H9 (cell line): ENCODE measurements at regions not wholly inside any gene's neighbourhood (a gene's known extent, or its start where the extent isn't known, plus 50 kb on each side); places are given as distances from the start of the nearest gene placed in this dataset.

Experiments
- DNase-seq: peaks from one replicate; pipeline ENCODE4 v3.0.0-alpha.2; 2017
- H2AFZ ChIP-seq: one replicate; pipeline ENCODE4 v1.6.1; 2013; ENCODE audit warnings: mild to moderate bottlenecking, low read length, control low read depth, moderate library complexity
- H2AK5ac ChIP-seq: 2 replicates; pipeline ENCODE4 v1.6.1; 2013; ENCODE audit warnings: low read length, control low read depth, mixed read lengths; ENCODE audit not compliant: insufficient read length
- H2BK120ac ChIP-seq: one replicate; pipeline ENCODE4 v1.6.1; 2013; ENCODE audit warnings: low read depth, mild to moderate bottlenecking, low read length, control low read depth, inconsistent platforms; ENCODE audit not compliant: poor library complexity, severe bottlenecking
- H2BK12ac ChIP-seq: 2 replicates; pipeline ENCODE4 v1.6.1; 2013; ENCODE audit warnings: low read length, control low read depth, mixed read lengths, low read depth; ENCODE audit not compliant: insufficient read length
- H2BK15ac ChIP-seq: 2 replicates; pipeline ENCODE4 v1.6.1; 2013; ENCODE audit warnings: low read depth, low read length, control low read depth
- H2BK20ac ChIP-seq: one replicate; pipeline ENCODE4 v1.6.1; 2013; ENCODE audit warnings: low read depth, mild to moderate bottlenecking, low read length, control low read depth, inconsistent platforms; ENCODE audit not compliant: poor library complexity, severe bottlenecking
- H2BK5ac ChIP-seq: 2 replicates; pipeline ENCODE4 v1.6.1; 2013; ENCODE audit warnings: low read length, control low read depth, mixed read lengths; ENCODE audit not compliant: insufficient read length
- H3K14ac ChIP-seq: 2 replicates; pipeline ENCODE4 v1.6.1; 2013; ENCODE audit warnings: low read length, control low read depth; ENCODE audit not compliant: insufficient read depth
- H3K18ac ChIP-seq: 2 replicates; pipeline ENCODE4 v1.6.1; 2013; ENCODE audit warnings: low read depth, mild to moderate bottlenecking, mixed read lengths, low read length, control low read depth; ENCODE audit not compliant: insufficient read length
- H3K23ac ChIP-seq: 2 replicates; pipeline ENCODE4 v1.6.1; 2013; ENCODE audit warnings: low read length, control low read depth, mixed read lengths, low read depth; ENCODE audit not compliant: insufficient read length
- H3K23me2 ChIP-seq: 2 replicates; pipeline ENCODE4 v1.6.1; 2013; ENCODE audit warnings: low read depth, mild to moderate bottlenecking, mixed read lengths, low read length, control low read depth; ENCODE audit not compliant: insufficient read length, poor library complexity, severe bottlenecking
- H3K27ac ChIP-seq: 2 replicates; pipeline ENCODE4 v1.5.1; 2013; ENCODE audit warnings: low read length, control low read depth, mixed read lengths, low read depth; ENCODE audit not compliant: insufficient read length
- H3K27me3 ChIP-seq: 2 replicates; pipeline ENCODE4 v1.6.1; 2013; ENCODE audit warnings: low read length, control low read depth, inconsistent platforms; ENCODE audit not compliant: insufficient read depth
- H3K4ac ChIP-seq: 2 replicates; pipeline ENCODE4 v1.6.1; 2013; ENCODE audit warnings: low read depth, mild to moderate bottlenecking, control low read depth, inconsistent platforms, low read length, moderate library complexity
- H3K4me1 ChIP-seq: 2 replicates; pipeline ENCODE4 v1.6.1; 2013; ENCODE audit warnings: low read length, control low read depth, inconsistent platforms; ENCODE audit not compliant: insufficient read depth
- H3K4me2 ChIP-seq: 2 replicates; pipeline ENCODE4 v1.6.1; 2013; ENCODE audit warnings: low read length, control low read depth, mixed read lengths; ENCODE audit not compliant: insufficient read length, insufficient read depth
- H3K56ac ChIP-seq: 2 replicates; pipeline ENCODE4 v1.6.1; 2013; ENCODE audit warnings: low read depth, mild to moderate bottlenecking, mixed read lengths, low read length, control low read depth; ENCODE audit not compliant: insufficient read length
- H3K79me1 ChIP-seq: 2 replicates; pipeline ENCODE4 v1.6.1; 2013; ENCODE audit warnings: low read depth, mild to moderate bottlenecking, moderate library complexity, low read length, control low read depth, inconsistent platforms; ENCODE audit not compliant: insufficient read depth, poor library complexity, severe bottlenecking
- H3K79me2 ChIP-seq: 2 replicates; pipeline ENCODE4 v1.6.1; 2013; ENCODE audit warnings: low read length, control low read depth, inconsistent platforms; ENCODE audit not compliant: insufficient read depth
- H3K9ac ChIP-seq: 2 replicates; pipeline ENCODE4 v1.6.1; 2013; ENCODE audit warnings: low read length, control low read depth, mixed read lengths; ENCODE audit not compliant: insufficient read length; ENCODE audit errors: extremely low read depth
- H3K9me3 ChIP-seq: one replicate; pipeline ENCODE4 v1.6.1; 2013; ENCODE audit warnings: low read depth, low read length, inconsistent platforms; ENCODE audit not compliant: control insufficient read depth
- H3T11ph ChIP-seq: one replicate; pipeline ENCODE4 v1.6.1; 2013; ENCODE audit warnings: mild to moderate bottlenecking, low read length, control low read depth, inconsistent platforms
- H4K20me1 ChIP-seq: one replicate; pipeline ENCODE4 v1.6.1; 2013; ENCODE audit not compliant: control insufficient read depth, insufficient read length, insufficient read depth
- H4K5ac ChIP-seq: 2 replicates; pipeline ENCODE4 v1.6.1; 2013; ENCODE audit warnings: low read depth, mild to moderate bottlenecking, mixed read lengths, low read length, control low read depth; ENCODE audit not compliant: insufficient read length
- H4K8ac ChIP-seq: replicated peaks from 2 replicates; pipeline ENCODE4 v1.6.1; 2013; ENCODE audit warnings: low read length, control low read depth, mixed read lengths, low read depth; ENCODE audit not compliant: insufficient read length
- H4K91ac ChIP-seq: 2 replicates; pipeline ENCODE4 v1.6.1; 2013; ENCODE audit warnings: low read depth, mild to moderate bottlenecking, moderate library complexity, mixed read lengths, low read length, control low read depth; ENCODE audit not compliant: insufficient read length
- H3K27ac Mint-ChIP-seq, 3 experiments: 2 replicates in 2 of 3; 3 replicates in 1 of 3; pipeline ENCODE4 v1.8.0; 2020 to 2021; ENCODE audit warnings: mixed read lengths in 3 of 3, mild to moderate bottlenecking in 1 of 3, moderate library complexity in 1 of 3
- H3K27me3 Mint-ChIP-seq: 2 replicates; pipeline ENCODE4 v1.8.0; 2021; ENCODE audit warnings: low read depth, mild to moderate bottlenecking, moderate library complexity, mixed read lengths
- H3K36me3 Mint-ChIP-seq, 3 experiments: 2 replicates in 2 of 3; 3 replicates in 1 of 3; pipeline ENCODE4 v1.8.0; 2020 to 2021; ENCODE audit warnings: low read depth in 3 of 3, mixed read lengths in 3 of 3; ENCODE audit not compliant: insufficient read depth in 1 of 3
- H3K4me1 Mint-ChIP-seq, 2 experiments: 2 replicates each; pipeline ENCODE4 v1.8.0; 2020; ENCODE audit warnings: mixed read lengths in 2 of 2
- H3K4me3 Mint-ChIP-seq, 2 experiments: 2 replicates in 1 of 2; 3 replicates in 1 of 2; pipeline ENCODE4 v1.8.0; 2020 to 2021; ENCODE audit warnings: mild to moderate bottlenecking in 2 of 2, mixed read lengths in 2 of 2, moderate library complexity in 1 of 2
- H3K9me3 Mint-ChIP-seq, 2 experiments: 2 replicates in 1 of 2; 3 replicates in 1 of 2; pipeline ENCODE4 v1.8.0; 2020; ENCODE audit warnings: mild to moderate bottlenecking in 2 of 2, mixed read lengths in 2 of 2, moderate library complexity in 1 of 2
- CTCF ChIP-seq: fragments of 200-600 bp; sonication (generic); conservative IDR thresholded peaks from 3 replicates; pipeline ENCODE4 v1.8.0; 2021; ENCODE audit warnings: antibody characterized with exemption, mild to moderate bottlenecking
- WGBS: extraction: QIAGEN DNeasy Blood & Tissue Kit; methylation state at CpG from one replicate; pipeline ENCODE4 v1.1.7; 2013; ENCODE audit warnings: missing lambda C conversion rate, low lambda C conversion rate, mixed read lengths; ENCODE audit not compliant: insufficient read length; ENCODE audit errors: extremely low coverage; 5-methylcytosine and 5-hydroxymethylcytosine counted together

DNA sequence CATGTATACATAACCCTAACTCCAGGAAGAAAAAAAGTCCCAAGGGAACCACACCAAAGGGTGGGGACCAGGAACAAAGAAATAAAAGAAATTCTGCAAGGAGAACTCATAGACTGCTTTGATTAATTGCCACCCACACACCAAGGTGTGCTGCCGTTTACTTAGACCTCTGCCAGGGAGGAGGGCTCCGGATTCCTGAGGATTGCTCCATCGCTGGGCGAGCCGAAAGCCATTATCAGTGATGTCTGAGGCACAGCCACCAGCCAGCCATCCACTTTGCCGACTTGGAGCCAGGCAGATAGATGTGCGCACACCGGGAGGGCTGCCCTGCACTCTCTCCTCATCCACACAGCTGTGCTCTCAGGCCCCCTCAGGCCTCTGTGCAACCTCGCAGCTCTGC, 272.7 kb upstream of the FOXQ1 start:
- Histone ChIP-seq H2BK20ac (no peak overlapping the region), H3K4ac (no peak overlapping the region), H3K4me2 (no peak overlapping the region), H4K8ac (no peak overlapping the region), H3K14ac (no peak overlapping the region), H2AFZ (no peak overlapping the region), H2AK5ac (no peak overlapping the region), H3K23ac (no peak overlapping the region), H3T11ph (no peak overlapping the region), H3K56ac (no peak overlapping the region), H3K27ac (no peak overlapping the region), H2BK120ac (no peak overlapping the region), H3K9ac (no peak overlapping the region), H3K79me1 (no peaks in the 10 kb centered on the region), H4K5ac (no peak overlapping the region), H2BK15ac (no peak overlapping the region), H3K79me2 (no peaks in the 10 kb centered on the region), H3K23me2 (no peaks in the 10 kb centered on the region), H3K18ac (no peak overlapping the region), H3K4me1 (no peaks in the 10 kb centered on the region), H3K9me3 (no peaks in the 10 kb centered on the region), H4K91ac (no peak overlapping the region), H4K20me1 (no peaks in the 10 kb centered on the region), H2BK12ac (no peak overlapping the region), H2BK5ac (no peak overlapping the region), H3K27me3 (no peaks in the 10 kb centered on the region)
- TF ChIP-seq CTCF, result no peak
- Mint-ChIP-seq H3K4me3 (no peak overlapping the region), H3K36me3 (no peaks in the 10 kb centered on the region), H3K27ac (no peak overlapping the region), H3K27me3 (peaks cover 36% of the 10 kb centered on the region), H3K4me1 (peaks cover 8 to 11% of the 10 kb centered on the region in 2 experiments; a peak in 2 of 4 replicates), H3K9me3 (no peaks in the 10 kb centered on the region; a peak in 1 of 5 replicates)
- no peak for DNase-seq
- no CpG with 5 or more reads among the region's 9 CpGs for WGBS
